Endodermal cell (in vitro differentiated cells): ENCODE measurements at regions not wholly inside any gene's neighbourhood (a gene's known extent, or its start where the extent isn't known, plus 50 kb on each side); places are given as distances from the start of the nearest gene placed in this dataset.

Source experiments
- DNase-seq: peaks from one replicate; pipeline ENCODE4 v3.0.0-alpha.2; 2017
- H3K27ac ChIP-seq: 2 replicates; pipeline ENCODE4 v1.5.1; 2013; ENCODE audit warnings: mild to moderate bottlenecking, low read depth, low read length, moderate library complexity
- H3K27me3 ChIP-seq: 2 replicates; pipeline ENCODE4 v1.6.1; 2013; ENCODE audit warnings: mild to moderate bottlenecking, low read length, moderate library complexity; ENCODE audit not compliant: insufficient read depth, control insufficient read depth, poor library complexity, severe bottlenecking
- H3K36me3 ChIP-seq: 2 replicates; pipeline ENCODE4 v1.7.0; 2013; ENCODE audit warnings: mild to moderate bottlenecking, low read length, moderate library complexity; ENCODE audit not compliant: control insufficient read depth, insufficient read depth
- H3K4me1 ChIP-seq: one replicate; pipeline ENCODE4 v1.7.0; 2013; ENCODE audit warnings: low read length; ENCODE audit not compliant: control insufficient read depth, insufficient read depth
- H3K4me3 ChIP-seq: 2 replicates; pipeline ENCODE4 v1.5.1; 2013; ENCODE audit warnings: mild to moderate bottlenecking, low read length, moderate library complexity
- H3K9ac ChIP-seq: 2 replicates; pipeline ENCODE4 v1.6.1; 2013; ENCODE audit warnings: mild to moderate bottlenecking, low read length, moderate library complexity; ENCODE audit not compliant: poor library complexity, severe bottlenecking; ENCODE audit errors: extremely low read depth
- H3K9me3 ChIP-seq: 2 replicates; pipeline ENCODE4 v1.6.1; 2013; ENCODE audit warnings: mild to moderate bottlenecking, low read length, moderate library complexity; ENCODE audit not compliant: control insufficient read depth
- H3K27ac Mint-ChIP-seq: 2 replicates; pipeline ENCODE4 v1.8.0; 2020; ENCODE audit warnings: mixed read lengths
- H3K27me3 Mint-ChIP-seq: 2 replicates; pipeline ENCODE4 v1.8.0; 2021; ENCODE audit warnings: mild to moderate bottlenecking, mixed read lengths; ENCODE audit not compliant: insufficient read depth
- H3K36me3 Mint-ChIP-seq: 2 replicates; pipeline ENCODE4 v1.8.0; 2020; ENCODE audit warnings: low read depth, mixed read lengths
- H3K4me1 Mint-ChIP-seq: 2 replicates; pipeline ENCODE4 v1.8.0; 2020; ENCODE audit warnings: mixed read lengths
- H3K4me3 Mint-ChIP-seq: 2 replicates; pipeline ENCODE4 v1.8.0; 2020; ENCODE audit warnings: mild to moderate bottlenecking, moderate library complexity, mixed read lengths
- H3K9me3 Mint-ChIP-seq: 2 replicates; pipeline ENCODE4 v1.8.0; 2020; ENCODE audit warnings: mild to moderate bottlenecking, mixed read lengths
- CTCF ChIP-seq: fragments of 200-600 bp; sonication (generic); conservative IDR thresholded peaks from 2 replicates; pipeline ENCODE4 v1.5.0; 2021; ENCODE audit warnings: antibody characterized with exemption, mild to moderate bottlenecking
- WGBS, 2 experiments: methylation state at CpG; one replicate each; pipeline versions ENCODE4 v1.1.5 to v1.1.7; 2013; ENCODE audit warnings: missing lambda C conversion rate in 2 of 2, mixed read lengths in 1 of 2; ENCODE audit not compliant: insufficient coverage in 1 of 2, insufficient read length in 1 of 2; 5-methylcytosine and 5-hydroxymethylcytosine counted together

- Histone ChIP-seq H3K27me3 (no peaks in the 10 kb centered on the region), H3K4me3 (no peak overlapping the region), H3K36me3 (no peaks in the 10 kb centered on the region), H3K27ac (no peak overlapping the region), H3K9ac (no peak overlapping the region), H3K9me3 (no peaks in the 10 kb centered on the region), H3K4me1 (peaks cover 7% of the 10 kb centered on the region)
- TF ChIP-seq CTCF = no peak
- no peak overlapping the region for H3K4me3 Mint-ChIP-seq
- H3K27me3 Mint-ChIP-seq = no peaks in the 10 kb centered on the region
- DNase-seq = no peak
- no peak overlapping the region for H3K27ac Mint-ChIP-seq
- 93 to 97% methylated on average over 4 of the region's 4 CpGs for WGBS, 2 experiments
- no peaks in the 10 kb centered on the region for H3K4me1 Mint-ChIP-seq
- no peaks in the 10 kb centered on the region for H3K36me3 Mint-ChIP-seq
- H3K9me3 Mint-ChIP-seq = no peaks in the 10 kb centered on the region
Observed at GRCh38 chr2:204175552-204176271, 239.1 kb downstream of the ICOS start.

DNA sequence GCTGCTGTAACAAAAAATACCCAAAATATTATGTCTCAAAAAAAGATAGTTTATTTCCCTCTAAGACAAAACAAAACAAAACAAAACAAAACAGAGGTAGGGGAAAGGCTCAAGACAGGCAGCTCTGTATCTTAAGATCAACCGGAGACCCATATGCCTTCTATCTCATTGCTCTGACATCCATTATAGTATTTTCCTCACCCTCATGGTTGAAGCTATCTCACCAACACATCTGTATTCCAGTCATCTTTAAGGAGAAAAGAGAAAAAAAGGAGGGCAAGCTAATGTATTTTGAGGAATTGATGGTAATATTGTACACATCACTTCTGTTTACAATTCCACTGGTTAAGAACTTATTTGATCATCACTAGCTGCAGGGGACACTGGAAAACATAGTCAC is 239.7 kb downstream of the ICOS start:
- Histone ChIP-seq H3K9ac (no peak overlapping the region), H3K4me3 (no peak overlapping the region), H3K27ac (no peak overlapping the region), H3K36me3 (no peaks in the 10 kb centered on the region), H3K27me3 (no peaks in the 10 kb centered on the region), H3K4me1 (peaks cover 4% of the 10 kb centered on the region), H3K9me3 (no peaks in the 10 kb centered on the region)
- Mint-ChIP-seq H3K4me3 (no peak overlapping the region), H3K27ac (no peak overlapping the region), H3K4me1 (no peaks in the 10 kb centered on the region), H3K36me3 (no peaks in the 10 kb centered on the region), H3K27me3 (no peaks in the 10 kb centered on the region), H3K9me3 (no peaks in the 10 kb centered on the region)
- WGBS, 2 experiments = 75% methylated on average over 1 of the region's 1 CpG; no CpG with 5 or more reads in 1 of the 2 experiments
- no peak for TF ChIP-seq CTCF
- no peak for DNase-seq

GRCh38 chr2:204177251-204177976 is 240.9 kb downstream of the ICOS start:
- no peak overlapping the region for H3K27ac ChIP-seq
- no peak overlapping the region for H3K9ac ChIP-seq
- Mint-ChIP-seq H3K27me3 (no peaks in the 10 kb centered on the region), H3K9me3 (no peaks in the 10 kb centered on the region), H3K36me3 (no peaks in the 10 kb centered on the region), H3K27ac (no peak overlapping the region), H3K4me1 (no peaks in the 10 kb centered on the region), H3K4me3 (no peak overlapping the region)
- TF ChIP-seq CTCF = no peak
- H3K4me1 ChIP-seq = no peaks in the 10 kb centered on the region
- H3K9me3 ChIP-seq = no peaks in the 10 kb centered on the region
- H3K4me3 ChIP-seq = no peak overlapping the region
- no peak for DNase-seq
- no peaks in the 10 kb centered on the region for H3K36me3 ChIP-seq
- no peaks in the 10 kb centered on the region for H3K27me3 ChIP-seq
- WGBS, 2 experiments = 80 to 87% methylated on average over 1 to 4 of the region's 4 CpGs
